ENCODE measurements at regions not wholly inside any gene's neighbourhood (a gene's known extent, or its start where the extent isn't known, plus 50 kb on each side); places are given as distances from the start of the nearest gene placed in this dataset.

DNA sequence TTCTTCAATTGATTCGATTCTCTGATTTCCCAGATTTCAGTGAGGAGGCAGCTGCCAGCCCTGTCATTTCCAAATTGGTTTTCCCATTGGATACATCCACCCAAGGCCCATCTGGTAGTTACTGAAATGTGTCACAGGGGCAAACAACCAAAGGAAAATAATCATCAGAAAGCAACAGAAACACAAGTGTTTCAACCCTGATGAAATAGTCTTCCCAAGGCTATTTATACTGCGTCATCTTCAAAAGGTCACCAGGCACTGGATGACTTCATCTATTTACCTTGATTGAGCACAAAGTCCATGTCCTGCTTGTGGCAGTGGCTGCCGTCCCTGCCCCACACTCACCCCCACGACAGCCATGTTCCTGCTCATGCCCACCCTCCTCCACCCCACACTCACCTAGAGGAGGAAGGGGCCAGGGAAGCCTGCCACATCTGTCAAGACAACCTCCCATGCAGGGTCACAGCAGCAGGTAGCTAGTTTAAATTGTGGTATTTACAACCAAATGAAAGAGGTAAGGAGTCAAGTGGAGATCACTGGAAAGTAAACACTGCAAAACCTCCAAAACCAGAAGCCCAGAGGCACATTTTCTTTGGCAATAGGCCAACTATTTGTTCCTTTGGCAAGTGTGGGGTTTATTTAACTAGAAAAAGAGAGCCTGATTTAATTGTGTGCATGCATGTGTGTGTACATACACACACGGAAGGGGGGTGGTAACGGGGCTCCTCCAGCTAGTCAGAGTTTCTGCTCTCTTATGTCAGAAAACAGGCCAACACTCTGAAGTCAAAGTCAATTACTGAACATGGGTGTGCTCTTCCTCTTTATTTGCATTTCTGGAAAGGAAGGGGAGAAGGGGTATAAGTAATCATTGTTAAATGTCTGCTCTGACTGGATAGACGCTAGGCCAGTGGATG, 49.5 kb upstream of the RAB4A start:
- TF ChIP-seq, protein P1, sequence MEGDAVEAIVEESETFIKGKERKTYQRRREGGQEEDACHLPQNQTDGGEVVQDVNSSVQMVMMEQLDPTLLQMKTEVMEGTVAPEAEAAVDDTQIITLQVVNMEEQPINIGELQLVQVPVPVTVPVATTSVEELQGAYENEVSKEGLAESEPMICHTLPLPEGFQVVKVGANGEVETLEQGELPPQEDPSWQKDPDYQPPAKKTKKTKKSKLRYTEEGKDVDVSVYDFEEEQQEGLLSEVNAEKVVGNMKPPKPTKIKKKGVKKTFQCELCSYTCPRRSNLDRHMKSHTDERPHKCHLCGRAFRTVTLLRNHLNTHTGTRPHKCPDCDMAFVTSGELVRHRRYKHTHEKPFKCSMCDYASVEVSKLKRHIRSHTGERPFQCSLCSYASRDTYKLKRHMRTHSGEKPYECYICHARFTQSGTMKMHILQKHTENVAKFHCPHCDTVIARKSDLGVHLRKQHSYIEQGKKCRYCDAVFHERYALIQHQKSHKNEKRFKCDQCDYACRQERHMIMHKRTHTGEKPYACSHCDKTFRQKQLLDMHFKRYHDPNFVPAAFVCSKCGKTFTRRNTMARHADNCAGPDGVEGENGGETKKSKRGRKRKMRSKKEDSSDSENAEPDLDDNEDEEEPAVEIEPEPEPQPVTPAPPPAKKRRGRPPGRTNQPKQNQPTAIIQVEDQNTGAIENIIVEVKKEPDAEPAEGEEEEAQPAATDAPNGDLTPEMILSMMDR (IDR thresholded peaks at IDR 0.05; ENCODE audit: low read length): no peak
- TF ChIP-seq EZH2 (optimal IDR thresholded peaks at IDR 0.05; ENCODE audit: low read depth, low read length) (no peak), EZH2phosphoT487 (IDR thresholded peaks at IDR 0.05; ENCODE audit: low read length) (no peak)
